ENCODE measurements at regions not wholly inside any gene's neighbourhood (a gene's known extent, or its start where the extent isn't known, plus 50 kb on each side); places are given as distances from the start of the nearest gene placed in this dataset.
A peak's percentile ranks its signal among the peaks of the same experiment; 100 is the strongest.

- no peak for DNase-seq (ENCODE audit: low read depth in 3 of 3, low spot score in 2 of 3)
These were observed 205.0 kb downstream of the RBFOX3 start for GRCh38 chr17:79405823-79406222.

- no peak for DNase-seq (ENCODE audit: low read depth in 3 of 3, low spot score in 2 of 3)
These were observed 206.5 kb downstream of the RBFOX3 start for GRCh38 chr17:79404136-79404911.

GRCh38 chr17:79401704-79402674, 208.9 kb downstream of the RBFOX3 start:
- DNase-seq (ENCODE audit: low read depth in 3 of 3, low spot score in 2 of 3): no peak

GRCh38 chr17:79400989-79401703, 209.7 kb downstream of the RBFOX3 start:
- DNase-seq (ENCODE audit: low read depth in 3 of 3, low spot score in 2 of 3): peak in 2 of 3 donors; percentile 41 to 60

GRCh38 chr17:79399610-79400144, 211.2 kb downstream of the RBFOX3 start:
- no peak for DNase-seq (ENCODE audit: low read depth in 3 of 3, low spot score in 2 of 3)

- DNase-seq (ENCODE audit: low read depth in 3 of 3, low spot score in 2 of 3): no peak
These were observed 212.4 kb downstream of the RBFOX3 start for GRCh38 chr17:79398441-79398840.

- DNase-seq (ENCODE audit: low read depth in 3 of 3, low spot score in 2 of 3): no peak
These were observed 214.2 kb downstream of the RBFOX3 start for GRCh38 chr17:79396696-79397095.

- DNase-seq (ENCODE audit: low read depth in 3 of 3, low spot score in 2 of 3): no peak
These were observed 215.3 kb downstream of the RBFOX3 start for GRCh38 chr17:79395545-79395944.

GRCh38 chr17:79395066-79395465, 215.8 kb downstream of the RBFOX3 start:
- no peak for DNase-seq (ENCODE audit: low read depth in 3 of 3, low spot score in 2 of 3)

- peak in 2 of 3 donors; percentile 49 to 56 for DNase-seq (ENCODE audit: low read depth in 3 of 3, low spot score in 2 of 3)
These were observed 217.3 kb downstream of the RBFOX3 start for GRCh38 chr17:79393358-79394052.

GRCh38 chr17:79392598-79392997, 218.3 kb downstream of the RBFOX3 start:
- no peak for DNase-seq (ENCODE audit: low read depth in 3 of 3, low spot score in 2 of 3)

- DNase-seq (ENCODE audit: low read depth in 3 of 3, low spot score in 2 of 3): peak in 2 of 3 donors; percentile 43 to 47
These were observed 219.2 kb downstream of the RBFOX3 start for GRCh38 chr17:79391376-79392233.

GRCh38 chr17:79389896-79390295, 221.0 kb downstream of the RBFOX3 start:
- DNase-seq (ENCODE audit: low read depth in 3 of 3, low spot score in 2 of 3): no peak

GRCh38 chr17:79388556-79389295, 222.1 kb downstream of the RBFOX3 start:
- DNase-seq (ENCODE audit: low read depth in 3 of 3, low spot score in 2 of 3): peak in 1 of 3 donors; percentile 27

- DNase-seq (ENCODE audit: low read depth in 3 of 3, low spot score in 2 of 3): no peak
These were observed 223.1 kb downstream of the RBFOX3 start for GRCh38 chr17:79387783-79388182.

GRCh38 chr17:79385962-79386563, 224.8 kb downstream of the RBFOX3 start:
- DNase-seq (ENCODE audit: low read depth in 3 of 3, low spot score in 2 of 3): no peak

- DNase-seq (ENCODE audit: low read depth in 3 of 3, low spot score in 2 of 3): no peak
These were observed 228.5 kb downstream of the RBFOX3 start for GRCh38 chr17:79382313-79382712.

All from right renal cortex interstitium (tissue), 3 donors.